GM21717 (cell line): ENCODE measurements at regions not wholly inside any gene's neighbourhood (a gene's known extent, or its start where the extent isn't known, plus 50 kb on each side); places are given as distances from the start of the nearest gene placed in this dataset.
"Not testable (repeated sequence)": the region's sequence is repeated elsewhere in the genome, so short reads cannot be mapped to it uniquely, and the experiment has no call there.

Source experiments
- ATAC-seq: cut with Tn5 transposase; IDR thresholded peaks from one replicate; pipeline ENCODE4 v1.9.1; 2021; ENCODE audit warnings: mild to moderate bottlenecking, moderate library complexity; ENCODE audit not compliant: unreplicated experiment

- no peak for ATAC-seq
Observed at GRCh38 chr13:54975676-54976075, 1947.1 kb downstream of the OLFM4 start.

- no peak for ATAC-seq
Observed at GRCh38 chr13:54980651-54981050, 1952.0 kb downstream of the OLFM4 start.

GRCh38 chr13:54989418-54989817 lies 1960.8 kb downstream of the OLFM4 start:
- no peak for ATAC-seq

- ATAC-seq = no peak
Observed at GRCh38 chr13:54999399-54999907, 1970.8 kb downstream of the OLFM4 start.

GRCh38 chr13:55000043-55000442 lies 1971.4 kb downstream of the OLFM4 start:
- ATAC-seq = no peak

- no peak for ATAC-seq
Observed at GRCh38 chr13:55000844-55001243, 1972.2 kb downstream of the OLFM4 start.

GRCh38 chr13:55001881-55002280 lies 1973.3 kb downstream of the OLFM4 start:
- no peak for ATAC-seq

GRCh38 chr13:55007681-55008080 lies 1979.1 kb downstream of the OLFM4 start:
- no peak for ATAC-seq

- no peak for ATAC-seq
Observed at GRCh38 chr13:55013051-55013450, 1984.4 kb downstream of the OLFM4 start.

GRCh38 chr13:55029280-55029679 lies 2000.7 kb downstream of the OLFM4 start:
- no peak for ATAC-seq

- no peak for ATAC-seq
Observed at GRCh38 chr13:55038230-55038629, 2009.6 kb downstream of the OLFM4 start.

GRCh38 chr13:55053891-55054550 lies 2025.4 kb downstream of the OLFM4 start:
- ATAC-seq = not testable (repeated sequence)

- ATAC-seq = not testable (repeated sequence)
Observed at GRCh38 chr13:55055666-55056065, 2027.1 kb downstream of the OLFM4 start.

GRCh38 chr13:55062662-55063061 lies 2034.0 kb downstream of the OLFM4 start:
- no peak for ATAC-seq

- no peak for ATAC-seq
Observed at GRCh38 chr13:55067946-55068345, 2039.3 kb downstream of the OLFM4 start.

- no peak for ATAC-seq
Observed at GRCh38 chr13:55069746-55070145, 2041.1 kb downstream of the OLFM4 start.

GRCh38 chr13:55073000-55073399 lies 2044.4 kb downstream of the OLFM4 start:
- ATAC-seq = no peak

GRCh38 chr13:55084630-55085029 lies 2056.0 kb downstream of the OLFM4 start:
- ATAC-seq = no peak

GRCh38 chr13:55087085-55087484 lies 2053.6 kb upstream of the PRR20A start:
- no peak for ATAC-seq

- ATAC-seq = no peak
Observed at GRCh38 chr13:55090612-55091011, 2050.1 kb upstream of the PRR20A start.

GRCh38 chr13:55091172-55091571 lies 2049.5 kb upstream of the PRR20A start:
- ATAC-seq = no peak

- ATAC-seq = no peak
Observed at GRCh38 chr13:55106509-55106908, 2034.2 kb upstream of the PRR20A start.

- ATAC-seq = no peak
Observed at GRCh38 chr13:55120631-55121030, 2020.1 kb upstream of the PRR20A start.
